HCT116 (cell line): ENCODE measurements at regions not wholly inside any gene's neighbourhood (a gene's known extent, or its start where the extent isn't known, plus 50 kb on each side); places are given as distances from the start of the nearest gene placed in this dataset.

ENCODE experiments used
- ATAC-seq: fragments of 200-7000 bp; cut with Tn5 transposase; 2 replicates; pipeline ENCODE4 v1.9.1; 2020; ENCODE audit warnings: mild to moderate bottlenecking, moderate library complexity
- BruUV-seq: library from RNA; stranded (reverse); fragments of 400-500 nt; replicated peaks from 2 replicates; lab custom pipeline; 2021; lab: Mats Ljungman, UMichigan
- CTCF ChIA-PET: fragments of 300-600 bp; sonication (Branson Sonifier 250); formaldehyde crosslinking; loops from one replicate; lab custom pipeline; 2021; ENCODE audit warnings: antibody characterized with exemption; lab: Charles Lee
- POLR2A ChIA-PET: fragments of 300-600, 350-600 bp; sonication (Branson Sonifier 250); formaldehyde crosslinking; loops from one replicate; lab custom pipeline; 2021; ENCODE audit warnings: antibody characterized with exemption; lab: Charles Lee
- RAD21 ChIA-PET, 2 experiments: fragments of 300-600 bp; sonication (Branson Sonifier 250); formaldehyde crosslinking; loops; one replicate each; lab custom pipeline; 2023; ENCODE audit warnings: low total read pairs in 2 of 2; ENCODE audit not compliant: uncharacterized antibody in 2 of 2, unreplicated experiment in 2 of 2, low non-redundant PET in 1 of 2; lab: Charles Lee
- DNase-seq: peaks from one replicate; pipeline ENCODE4 v3.0.0-alpha.2; 2010; ENCODE audit warnings: low read depth, low spot score
- H2AFZ ChIP-seq: fragments of 200-600 bp; shearing (Covaris generic), sonication (generic); 2 replicates; pipeline ENCODE4 v1.6.1; 2017; ENCODE audit warnings: low read depth, mixed run types, mixed read lengths, antibody characterized with exemption, low read length; ENCODE audit not compliant: poor library complexity, severe bottlenecking
- H3K27ac ChIP-seq: 2 replicates; pipeline ENCODE4 v1.5.1; 2012; ENCODE audit warnings: low read depth, low read length
- H3K27me3 ChIP-seq: fragments of 200-600 bp; sonication (generic); 2 replicates; pipeline ENCODE4 v1.6.1; 2016; ENCODE audit warnings: mixed run types, low read length, mixed read lengths; ENCODE audit not compliant: insufficient read depth
- H3K36me3 ChIP-seq, 2 experiments: fragments of 200-500 bp in 1 of 2; fragments of 200-600 bp in 1 of 2; sonication (Bioruptor generic) in 1 of 2; sonication (generic) in 1 of 2; 2 replicates each; pipeline versions ENCODE4 v1.5.1 to v1.6.1; 2014 to 2016; ENCODE audit warnings: low read length in 2 of 2, inconsistent platforms in 1 of 2, mixed read lengths in 1 of 2, mixed run types in 1 of 2; ENCODE audit not compliant: insufficient read depth in 2 of 2, control insufficient read depth in 1 of 2
- H3K4me1 ChIP-seq, 2 experiments: fragments of 200-600 bp in 1 of 2; sonication (generic) in 1 of 2; 2 replicates each; pipeline versions ENCODE4 v1.5.1 to v1.6.1; 2012 to 2017; ENCODE audit warnings: low read length in 2 of 2, inconsistent platforms in 1 of 2, mild to moderate bottlenecking in 1 of 2, mixed read lengths in 1 of 2, mixed run types in 1 of 2, moderate library complexity in 1 of 2; ENCODE audit not compliant: insufficient read depth in 2 of 2, control insufficient read depth in 1 of 2
- H3K4me2 ChIP-seq: fragments of 200-600 bp; sonication (generic); 2 replicates; pipeline ENCODE4 v1.6.1; 2017; ENCODE audit warnings: mixed run types, low read length, mixed read lengths
- H3K4me3 ChIP-seq, 2 experiments: fragments of 200-600 bp in 1 of 2; sonication (generic) in 1 of 2; replicated peaks in 1 of 2; 2 replicates each; pipeline ENCODE4 v1.5.1; 2011 to 2016; ENCODE audit warnings: low read length in 2 of 2, control low read depth in 1 of 2, low read depth in 1 of 2, mild to moderate bottlenecking in 1 of 2, mixed read lengths in 1 of 2, mixed run types in 1 of 2
- H3K79me2 ChIP-seq: fragments of 200-600 bp; sonication (generic); 2 replicates; pipeline ENCODE4 v1.6.1; 2017; ENCODE audit warnings: mild to moderate bottlenecking, mixed run types, low read length, moderate library complexity, mixed read lengths; ENCODE audit not compliant: insufficient read depth
- H3K9ac ChIP-seq: fragments of 200-600 bp; sonication (generic); 2 replicates; pipeline ENCODE4 v1.6.1; 2016; ENCODE audit warnings: low read length, mixed read lengths
- H3K9me2 ChIP-seq: fragments of 200-600 bp; sonication (generic), shearing (Covaris generic); 2 replicates; pipeline ENCODE4 v1.6.1; 2017; ENCODE audit warnings: mixed run types, mild to moderate bottlenecking, moderate library complexity; ENCODE audit not compliant: insufficient read depth
- H3K9me3 ChIP-seq, 2 experiments: fragments of 200-500 bp in 1 of 2; fragments of 200-600 bp in 1 of 2; sonication (Bioruptor generic) in 1 of 2; sonication (generic) in 1 of 2; 2 replicates each; pipeline ENCODE4 v1.6.1; 2014 to 2017; ENCODE audit warnings: low read length in 2 of 2, mixed read lengths in 2 of 2, inconsistent platforms in 1 of 2, low read depth in 1 of 2, mild to moderate bottlenecking in 1 of 2, mixed run types in 1 of 2, moderate library complexity in 1 of 2; ENCODE audit not compliant: control insufficient read depth in 1 of 2, insufficient read depth in 1 of 2
- H4K20me1 ChIP-seq: fragments of 200-600 bp; sonication (generic), shearing (Covaris generic); 2 replicates; pipeline ENCODE4 v1.6.1; 2017; ENCODE audit warnings: mixed run types, mild to moderate bottlenecking, moderate library complexity; ENCODE audit not compliant: insufficient read depth
- CBX3 ChIP-seq: IDR thresholded peaks from 2 replicates; pipeline ENCODE4 v1.6.1; 2012; ENCODE audit warnings: low read depth
- ELF1 ChIP-seq: IDR thresholded peaks from 2 replicates; pipeline ENCODE4 v1.6.1; 2012; ENCODE audit warnings: low read depth, borderline replicate concordance
- EZH2phosphoT487 ChIP-seq: fragments of 200-600 bp; IDR thresholded peaks from 2 replicates; pipeline ENCODE4 v1.6.1; 2018; ENCODE audit warnings: antibody characterized with exemption, borderline replicate concordance
- FOSL1 ChIP-seq: IDR thresholded peaks from 2 replicates; pipeline ENCODE4 v1.6.1; 2012; ENCODE audit warnings: low read depth
- JUND ChIP-seq: IDR thresholded peaks from 2 replicates; pipeline ENCODE4 v1.6.1; 2012
- POLR2AphosphoS5 ChIP-seq: IDR thresholded peaks from 2 replicates; pipeline ENCODE4 v1.6.1; 2011; ENCODE audit warnings: mild to moderate bottlenecking, low read depth, low read length, moderate library complexity
- RAD21 ChIP-seq: IDR thresholded peaks from 2 replicates; pipeline ENCODE4 v1.6.1; 2012; ENCODE audit warnings: low read depth, mild to moderate bottlenecking
- SIN3A ChIP-seq: IDR thresholded peaks from 2 replicates; pipeline ENCODE4 v1.6.1; 2012; ENCODE audit warnings: low read depth
- SP1 ChIP-seq: IDR thresholded peaks from 2 replicates; pipeline ENCODE4 v1.6.1; 2012; ENCODE audit warnings: low read depth
- SRF ChIP-seq: IDR thresholded peaks from 2 replicates; pipeline ENCODE4 v1.6.1; 2012; ENCODE audit warnings: low read depth
- TCF7L2 ChIP-seq: IDR thresholded peaks from 2 replicates; pipeline ENCODE4 v1.7.0; 2011; ENCODE audit warnings: borderline replicate concordance, inconsistent platforms; ENCODE audit not compliant: insufficient read depth, insufficient read length; ENCODE audit errors: extremely low read depth
- ZFX ChIP-seq: fragments of 450-650 bp; IDR thresholded peaks from 2 replicates; pipeline ENCODE4 v1.6.1; 2017
- ZNF274 ChIP-seq: fragments of 200-500 bp; sonication (Bioruptor generic); IDR thresholded peaks from 2 replicates; pipeline ENCODE4 v1.6.1; 2014; ENCODE audit warnings: mild to moderate bottlenecking, low read depth, low read length, inconsistent platforms
- intact Hi-C: fragments of 100-400 bp; cut with micrococcal nuclease; formaldehyde crosslinking; loops from 2 replicates; pipeline ENCODE4 v1.10.0; 2022
- TF ChIP-seq, protein P1 (sequence below): IDR thresholded peaks from 2 replicates; pipeline ENCODE4 v1.6.1; 2011; ENCODE audit warnings: mild to moderate bottlenecking, low read length, moderate library complexity; ENCODE audit not compliant: insufficient replicate concordance; ENCODE audit errors: extremely low read depth
- TF ChIP-seq, protein P2 (sequence below): IDR thresholded peaks from 2 replicates; pipeline ENCODE4 v1.6.1; 2012; ENCODE audit warnings: low read depth
- TF ChIP-seq, protein P3 (sequence below): IDR thresholded peaks from 2 replicates; pipeline ENCODE4 v1.6.1; 2012
- TF ChIP-seq, protein P4 (sequence below): IDR thresholded peaks from 2 replicates; pipeline ENCODE4 v1.6.1; 2012

DNA sequence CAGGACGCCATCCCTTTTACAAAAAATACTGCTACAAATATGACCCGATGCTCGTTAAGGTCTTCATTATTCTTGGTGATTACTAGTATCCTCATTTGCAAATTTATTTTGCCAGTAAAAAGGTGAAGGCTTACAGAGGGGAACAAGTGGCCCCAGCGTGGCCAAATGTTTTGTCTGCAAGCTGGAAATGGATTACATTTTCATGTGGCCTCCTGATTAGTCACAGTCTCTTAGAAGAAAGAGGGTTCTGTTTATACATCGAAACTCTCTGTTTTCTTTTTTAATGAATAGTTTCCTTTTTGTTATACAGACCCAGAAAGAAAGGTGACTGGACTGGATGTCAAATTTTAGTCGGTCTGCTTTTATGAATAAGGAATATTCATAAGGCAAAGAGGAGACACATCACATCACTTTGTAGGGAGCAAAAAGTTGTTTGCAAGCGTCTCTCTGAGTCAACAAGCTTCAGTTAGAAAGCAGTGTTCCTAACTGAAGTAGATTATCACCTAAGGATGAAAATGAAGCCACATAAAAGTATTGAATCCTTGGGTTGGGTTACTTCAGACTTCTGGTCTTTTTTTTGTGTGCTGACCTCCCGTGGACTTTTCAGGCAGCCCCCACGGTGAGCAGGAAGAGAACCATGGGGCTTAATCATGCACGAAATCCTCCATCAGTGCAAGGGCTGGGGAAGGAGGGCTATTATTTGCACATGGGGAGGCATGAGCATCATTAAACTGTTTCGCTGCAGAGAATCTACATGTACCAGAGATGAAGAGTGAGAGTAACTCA lies 125.6 kb downstream of the ARSF start:
- CTCF ChIA-PET, result no interaction called here

More for the DNA sequence above, 125.6 kb downstream of the ARSF start:
- no peaks in the 10 kb centered on the region for H3K36me3 ChIP-seq
- no peak overlapping the region for H3K9ac ChIP-seq
- ATAC-seq (no peak), DNase-seq (no peak)
- H3K27me3 ChIP-seq, result no peaks in the 10 kb centered on the region
- no peaks in the 10 kb centered on the region for H3K4me1 ChIP-seq
- no peaks in the 10 kb centered on the region for H3K9me3 ChIP-seq
- no peak overlapping the region for H3K27ac ChIP-seq
- ChIA-PET POLR2A (no interaction called here), RAD21 (no interaction called here)
- no TSS peak for BruUV-seq
- H2AFZ ChIP-seq, result no peak overlapping the region
- H3K79me2 ChIP-seq, result no peaks in the 10 kb centered on the region
- intact Hi-C loops, result no loop called here
- no peak overlapping the region for H3K4me3 ChIP-seq
- H3K4me2 ChIP-seq, result no peak overlapping the region
- TF ChIP-seq SRF (no peak), SP1 (no peak), JUND (no peak), ZNF274 (no peak), RAD21 (no peak), EZH2phosphoT487 (no peak), ZFX (no peak), CBX3 (no peak), TCF7L2 (no peak), FOSL1 (no peak), POLR2AphosphoS5 (no peak), SIN3A (no peak), ELF1 (no peak)
- TF ChIP-seq, protein P1, sequence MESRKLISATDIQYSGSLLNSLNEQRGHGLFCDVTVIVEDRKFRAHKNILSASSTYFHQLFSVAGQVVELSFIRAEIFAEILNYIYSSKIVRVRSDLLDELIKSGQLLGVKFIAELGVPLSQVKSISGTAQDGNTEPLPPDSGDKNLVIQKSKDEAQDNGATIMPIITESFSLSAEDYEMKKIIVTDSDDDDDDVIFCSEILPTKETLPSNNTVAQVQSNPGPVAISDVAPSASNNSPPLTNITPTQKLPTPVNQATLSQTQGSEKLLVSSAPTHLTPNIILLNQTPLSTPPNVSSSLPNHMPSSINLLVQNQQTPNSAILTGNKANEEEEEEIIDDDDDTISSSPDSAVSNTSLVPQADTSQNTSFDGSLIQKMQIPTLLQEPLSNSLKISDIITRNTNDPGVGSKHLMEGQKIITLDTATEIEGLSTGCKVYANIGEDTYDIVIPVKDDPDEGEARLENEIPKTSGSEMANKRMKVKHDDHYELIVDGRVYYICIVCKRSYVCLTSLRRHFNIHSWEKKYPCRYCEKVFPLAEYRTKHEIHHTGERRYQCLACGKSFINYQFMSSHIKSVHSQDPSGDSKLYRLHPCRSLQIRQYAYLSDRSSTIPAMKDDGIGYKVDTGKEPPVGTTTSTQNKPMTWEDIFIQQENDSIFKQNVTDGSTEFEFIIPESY, result no peak
- TF ChIP-seq, protein P2, sequence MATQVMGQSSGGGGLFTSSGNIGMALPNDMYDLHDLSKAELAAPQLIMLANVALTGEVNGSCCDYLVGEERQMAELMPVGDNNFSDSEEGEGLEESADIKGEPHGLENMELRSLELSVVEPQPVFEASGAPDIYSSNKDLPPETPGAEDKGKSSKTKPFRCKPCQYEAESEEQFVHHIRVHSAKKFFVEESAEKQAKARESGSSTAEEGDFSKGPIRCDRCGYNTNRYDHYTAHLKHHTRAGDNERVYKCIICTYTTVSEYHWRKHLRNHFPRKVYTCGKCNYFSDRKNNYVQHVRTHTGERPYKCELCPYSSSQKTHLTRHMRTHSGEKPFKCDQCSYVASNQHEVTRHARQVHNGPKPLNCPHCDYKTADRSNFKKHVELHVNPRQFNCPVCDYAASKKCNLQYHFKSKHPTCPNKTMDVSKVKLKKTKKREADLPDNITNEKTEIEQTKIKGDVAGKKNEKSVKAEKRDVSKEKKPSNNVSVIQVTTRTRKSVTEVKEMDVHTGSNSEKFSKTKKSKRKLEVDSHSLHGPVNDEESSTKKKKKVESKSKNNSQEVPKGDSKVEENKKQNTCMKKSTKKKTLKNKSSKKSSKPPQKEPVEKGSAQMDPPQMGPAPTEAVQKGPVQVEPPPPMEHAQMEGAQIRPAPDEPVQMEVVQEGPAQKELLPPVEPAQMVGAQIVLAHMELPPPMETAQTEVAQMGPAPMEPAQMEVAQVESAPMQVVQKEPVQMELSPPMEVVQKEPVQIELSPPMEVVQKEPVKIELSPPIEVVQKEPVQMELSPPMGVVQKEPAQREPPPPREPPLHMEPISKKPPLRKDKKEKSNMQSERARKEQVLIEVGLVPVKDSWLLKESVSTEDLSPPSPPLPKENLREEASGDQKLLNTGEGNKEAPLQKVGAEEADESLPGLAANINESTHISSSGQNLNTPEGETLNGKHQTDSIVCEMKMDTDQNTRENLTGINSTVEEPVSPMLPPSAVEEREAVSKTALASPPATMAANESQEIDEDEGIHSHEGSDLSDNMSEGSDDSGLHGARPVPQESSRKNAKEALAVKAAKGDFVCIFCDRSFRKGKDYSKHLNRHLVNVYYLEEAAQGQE, result no peak
- TF ChIP-seq, protein P3, sequence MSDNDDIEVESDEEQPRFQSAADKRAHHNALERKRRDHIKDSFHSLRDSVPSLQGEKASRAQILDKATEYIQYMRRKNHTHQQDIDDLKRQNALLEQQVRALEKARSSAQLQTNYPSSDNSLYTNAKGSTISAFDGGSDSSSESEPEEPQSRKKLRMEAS, result no peak
- TF ChIP-seq, protein P4, sequence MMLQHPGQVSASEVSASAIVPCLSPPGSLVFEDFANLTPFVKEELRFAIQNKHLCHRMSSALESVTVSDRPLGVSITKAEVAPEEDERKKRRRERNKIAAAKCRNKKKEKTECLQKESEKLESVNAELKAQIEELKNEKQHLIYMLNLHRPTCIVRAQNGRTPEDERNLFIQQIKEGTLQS, result no peak
- H3K9me2 ChIP-seq, result no peaks in the 10 kb centered on the region
- H4K20me1 ChIP-seq, result no peaks in the 10 kb centered on the region
